HG03097 (cell line): ENCODE measurements at regions not wholly inside any gene's neighbourhood (a gene's known extent, or its start where the extent isn't known, plus 50 kb on each side); places are given as distances from the start of the nearest gene placed in this dataset.
"Not testable (repeated sequence)": the region's sequence is repeated elsewhere in the genome, so short reads cannot be mapped to it uniquely, and the experiment has no call there.

Source experiments
- ATAC-seq: cut with Tn5 transposase; IDR thresholded peaks from one replicate; pipeline ENCODE4 v1.9.1; 2021; ENCODE audit not compliant: unreplicated experiment, low FRiP score

DNA sequence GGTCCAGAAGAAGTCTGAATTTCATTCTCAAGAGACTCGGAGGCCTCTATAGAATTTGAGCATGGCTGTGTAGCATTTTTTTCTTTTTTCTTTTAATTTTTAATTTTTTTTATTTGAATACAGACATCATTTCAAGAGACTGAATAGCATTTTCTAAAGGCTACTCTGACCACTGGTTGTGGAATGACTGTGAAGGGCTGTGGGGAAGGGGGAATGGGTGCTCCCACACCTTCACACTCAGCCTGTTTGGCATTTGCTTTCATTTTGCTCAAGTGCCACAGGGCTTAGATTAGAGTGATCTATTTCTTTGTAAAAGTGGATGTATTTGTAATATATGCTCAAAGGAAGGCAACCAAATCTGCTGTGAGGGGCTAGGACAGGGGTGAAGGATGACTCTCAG, 142.0 kb upstream of the SPOPL start:
- peak; percentile 75 for ATAC-seq

DNA sequence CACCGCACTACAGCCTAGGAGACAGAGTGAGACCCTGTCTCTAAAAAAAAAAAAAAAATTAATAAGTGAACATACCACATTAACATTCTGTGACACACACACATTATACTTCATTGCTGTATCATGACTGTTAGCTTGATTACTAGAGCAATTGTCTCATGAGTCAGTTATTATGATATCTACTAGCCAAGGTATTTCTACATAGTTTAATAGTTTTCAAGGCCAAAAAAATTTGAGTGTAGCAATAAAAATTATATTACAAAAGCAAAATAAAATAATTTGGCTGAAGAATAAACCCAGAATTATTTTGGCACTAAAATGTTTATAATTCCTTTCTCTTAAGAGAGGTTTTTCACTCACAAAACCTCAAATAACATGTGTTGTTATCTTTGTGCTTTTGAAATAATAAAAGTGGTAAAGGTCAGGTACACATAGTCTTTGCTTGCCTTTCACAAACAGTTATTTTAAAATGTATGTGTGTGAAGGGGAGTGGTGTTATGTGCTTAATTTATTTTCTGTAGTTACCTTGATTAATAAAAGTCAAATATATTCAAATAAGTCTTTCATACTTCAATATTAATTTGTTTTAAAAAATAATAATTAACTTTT, 136.9 kb upstream of the SPOPL start:
- no peak for ATAC-seq

DNA sequence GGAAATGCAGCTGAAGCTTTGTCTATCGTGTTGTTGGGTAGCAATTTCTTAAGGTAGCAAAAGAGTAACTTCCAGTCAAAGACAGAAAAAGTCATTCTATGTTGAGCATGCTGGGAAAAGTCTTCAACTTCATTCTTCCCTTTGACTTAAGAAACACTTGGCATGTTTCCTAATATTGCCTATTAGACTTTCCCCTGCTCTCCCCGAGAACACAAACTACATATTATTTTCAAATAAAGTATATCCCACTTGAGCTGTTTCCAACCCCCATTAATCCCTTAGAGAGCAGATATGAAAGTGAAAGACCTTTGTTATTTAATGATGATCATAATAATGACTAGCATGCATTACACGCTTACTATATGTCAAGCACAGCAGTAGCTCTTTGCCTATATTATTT, 136.0 kb upstream of the SPOPL start:
- no peak for ATAC-seq

DNA sequence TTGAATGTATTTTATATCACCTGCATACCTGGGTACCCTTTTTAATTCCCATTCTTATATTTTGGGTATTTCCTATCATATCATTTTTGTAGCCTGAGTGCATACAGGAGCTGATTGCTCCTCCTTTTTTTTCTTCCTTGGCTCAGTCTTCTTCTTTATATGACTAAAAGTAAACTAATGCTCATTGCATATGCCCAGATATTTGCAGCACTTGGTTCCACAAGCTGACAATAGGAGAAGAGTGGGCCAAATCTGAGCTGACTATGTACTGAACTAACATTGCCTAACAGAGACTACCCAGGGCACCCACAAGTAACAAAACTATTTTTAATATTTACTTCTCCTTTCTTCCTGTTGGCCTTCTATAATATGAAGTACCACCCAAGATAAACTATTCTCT, 131.7 kb upstream of the SPOPL start:
- no peak for ATAC-seq

DNA sequence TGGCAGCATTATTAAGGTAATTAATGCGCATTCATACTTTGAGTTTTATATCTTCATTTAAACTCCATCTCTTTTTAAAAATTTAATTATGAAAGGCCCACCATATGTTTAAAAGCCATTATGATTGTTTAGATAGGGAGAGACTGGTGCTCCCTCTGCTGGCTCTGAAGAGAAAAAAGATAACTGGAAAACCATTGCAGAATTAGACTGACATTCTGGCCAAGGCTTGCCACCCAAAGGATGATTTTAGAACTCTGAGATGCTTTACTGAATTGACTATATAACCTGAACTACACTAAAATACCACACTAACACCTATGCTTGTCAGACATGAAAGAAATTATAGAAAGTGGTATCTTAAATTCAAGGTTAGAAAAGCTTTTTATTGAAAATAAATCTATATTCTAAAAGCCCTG, 127.6 kb upstream of the SPOPL start:
- ATAC-seq, result no peak

DNA sequence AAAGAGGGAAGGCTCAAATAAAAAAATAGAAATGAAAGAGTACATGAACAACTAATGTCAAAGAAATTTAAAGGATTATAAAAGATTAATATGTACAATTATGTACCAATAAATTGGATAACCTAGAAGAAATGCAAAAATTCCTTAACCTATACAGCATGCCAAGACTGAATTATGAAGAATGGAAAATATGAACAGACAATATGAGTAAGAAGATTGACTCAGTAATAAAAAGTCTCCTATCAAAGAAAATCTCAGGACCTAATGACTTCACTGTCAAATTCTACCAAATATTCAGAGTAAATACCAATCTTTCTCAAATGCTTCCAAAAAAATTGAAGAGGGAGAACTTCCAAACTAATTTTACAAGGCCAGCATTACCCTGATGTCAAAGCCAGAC, 120.2 kb upstream of the SPOPL start:
- ATAC-seq, result no peak

DNA sequence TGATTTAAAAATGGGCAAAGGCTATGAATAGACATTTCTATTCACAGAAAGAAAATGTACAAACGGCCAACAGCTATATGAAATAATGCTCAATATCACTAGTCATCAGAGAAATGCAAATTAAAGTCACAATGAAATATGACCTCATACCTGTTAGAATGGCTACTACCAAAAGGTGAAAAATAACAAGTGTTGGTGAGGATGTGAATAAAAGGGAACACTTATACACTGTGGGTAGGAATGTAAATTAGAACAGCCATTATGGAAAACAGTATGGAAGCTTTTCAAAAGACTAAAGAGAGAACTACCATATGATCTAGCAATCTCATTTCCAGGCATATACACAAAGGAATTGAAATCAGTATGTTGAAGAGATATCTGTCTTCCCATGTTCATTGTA, 118.9 kb upstream of the SPOPL start:
- ATAC-seq, result no peak

DNA sequence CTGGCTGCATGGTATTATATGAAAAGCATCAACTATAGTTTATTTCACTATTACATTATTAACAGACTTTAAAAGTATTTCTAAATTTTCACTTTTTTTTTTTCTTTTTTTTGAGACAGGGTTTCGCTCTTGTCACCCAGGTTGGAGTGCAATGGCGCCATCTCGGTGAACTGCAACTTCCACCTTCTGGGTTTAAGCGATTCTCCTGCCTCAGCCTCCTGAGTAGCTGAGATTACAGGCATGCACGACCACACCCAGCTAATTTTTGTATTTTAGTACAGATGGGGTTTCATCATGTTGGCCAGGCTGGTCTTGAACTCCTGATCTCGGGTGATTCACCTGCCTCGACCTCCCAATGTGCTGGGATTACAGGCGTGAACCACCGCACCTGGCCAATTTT, 115.4 kb upstream of the SPOPL start:
- ATAC-seq, result not testable (repeated sequence)

DNA sequence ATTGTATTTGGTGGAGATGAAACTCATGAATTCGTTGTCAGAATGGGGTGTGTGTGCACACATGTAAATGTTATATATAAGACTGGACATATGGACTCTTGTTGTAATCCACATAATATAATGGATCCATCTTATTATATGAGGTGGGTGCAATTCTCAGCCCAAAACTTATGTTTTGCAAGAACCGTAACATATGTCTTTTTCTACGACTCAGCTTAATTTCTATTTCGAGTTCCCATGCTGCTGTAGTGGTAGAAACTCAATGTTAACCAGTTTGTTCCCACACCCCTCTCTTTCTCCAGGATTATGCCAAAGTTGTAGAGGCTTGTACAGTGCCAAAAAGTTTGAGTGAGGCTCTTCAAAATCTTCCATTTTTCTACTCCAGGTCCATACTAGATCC, 112.5 kb upstream of the SPOPL start:
- no peak for ATAC-seq

DNA sequence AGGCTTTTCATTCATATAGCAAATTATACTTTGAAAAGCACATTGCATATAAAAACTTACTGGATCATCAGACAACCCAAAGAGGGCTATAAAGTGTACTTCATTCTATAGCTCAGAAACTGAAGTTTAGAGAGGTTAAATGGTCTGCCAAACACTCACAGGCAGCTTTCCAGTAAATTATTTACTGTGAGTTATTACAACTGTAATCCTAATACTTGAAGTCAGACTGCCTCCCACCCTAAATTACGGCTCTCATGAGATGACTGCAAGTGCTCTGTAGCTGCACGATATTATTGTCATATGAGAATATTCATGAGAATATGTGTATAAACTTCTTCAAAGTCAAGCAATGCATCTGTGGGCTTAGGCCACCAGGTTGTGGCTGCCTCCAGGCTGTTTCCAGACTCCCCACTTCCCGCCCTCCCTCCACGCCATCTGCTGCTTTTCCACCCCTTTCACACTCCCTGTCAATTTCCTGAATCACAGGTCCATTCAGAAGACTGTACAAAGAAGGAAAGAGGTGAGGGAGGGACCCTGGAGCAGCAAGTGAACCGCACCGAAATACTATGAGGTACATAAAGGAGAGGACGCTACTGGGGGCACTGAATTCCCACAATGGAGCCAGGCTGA, 111.1 kb upstream of the SPOPL start:
- ATAC-seq, result no peak

DNA sequence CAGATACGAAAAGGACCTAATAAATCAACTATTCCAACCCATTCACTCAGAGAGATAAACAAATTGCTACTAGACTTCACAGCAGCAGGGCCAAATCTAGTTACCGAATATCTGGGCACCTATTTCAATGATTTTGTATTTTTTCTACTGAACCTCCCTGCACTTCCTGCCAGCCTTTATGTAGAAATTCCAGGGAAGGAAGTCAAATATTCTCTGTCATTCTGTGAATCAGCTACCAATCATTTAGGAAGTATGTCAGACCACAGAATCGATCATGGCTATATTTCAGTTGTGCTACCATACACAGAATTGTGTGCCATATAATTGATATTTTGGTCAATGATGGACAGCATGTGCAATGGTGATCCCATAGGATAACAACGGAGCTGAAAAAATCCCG, 109.6 kb upstream of the SPOPL start:
- no peak for ATAC-seq

DNA sequence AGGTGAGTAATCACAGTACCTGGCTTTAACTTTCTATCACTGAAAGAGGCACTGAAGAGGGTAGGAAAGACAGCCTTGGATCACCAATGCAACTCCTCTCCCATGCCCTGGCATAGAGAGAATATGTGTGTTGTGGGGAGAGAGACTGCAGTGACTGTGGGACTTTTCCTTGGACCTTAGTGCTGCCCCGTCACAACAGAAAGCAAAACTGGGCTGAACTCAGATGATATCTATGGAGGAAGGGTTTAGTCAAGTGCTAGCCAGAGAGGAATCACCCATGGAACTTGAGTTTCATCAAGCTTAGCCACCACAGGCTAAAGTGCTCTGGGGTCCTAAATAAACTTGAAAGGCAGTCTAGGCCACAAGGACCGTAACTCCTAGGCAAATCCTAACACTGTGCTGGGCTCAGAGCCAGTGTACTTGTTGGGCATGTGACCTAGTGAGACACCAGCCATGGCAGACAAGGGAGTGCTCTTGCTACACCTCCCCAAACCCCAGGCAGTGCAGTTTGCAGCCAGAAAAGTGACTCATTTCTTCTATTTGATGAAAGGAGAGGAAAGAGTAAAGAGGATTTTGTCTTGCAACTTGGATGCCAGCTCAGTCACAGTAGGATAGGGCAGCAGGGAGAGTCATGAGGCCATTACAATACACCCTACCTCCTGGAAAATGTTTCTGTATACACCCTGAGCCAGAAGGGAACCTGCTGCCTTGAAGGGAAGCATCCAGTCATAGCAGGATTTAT, 105.8 kb upstream of the SPOPL start:
- ATAC-seq, result no peak

DNA sequence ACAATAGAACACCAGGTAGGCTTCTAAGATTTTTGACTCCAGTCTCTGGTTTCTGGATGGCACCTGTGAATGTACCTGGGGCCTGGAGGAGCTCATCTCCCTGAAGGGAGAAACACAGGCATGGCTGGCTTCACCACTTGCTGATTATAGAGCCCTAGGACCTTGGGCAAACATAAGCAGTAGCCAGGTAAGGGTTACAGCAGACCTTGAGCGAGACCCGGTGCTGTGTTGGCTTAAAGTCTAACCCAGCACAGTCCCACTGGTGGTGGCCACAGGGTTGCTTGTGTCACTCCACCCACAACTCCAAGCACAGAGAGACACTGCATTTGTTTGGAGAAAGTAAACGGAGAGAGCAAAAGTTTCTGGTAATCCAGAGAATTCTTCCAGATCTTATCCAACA, 104.7 kb upstream of the SPOPL start:
- no peak for ATAC-seq

DNA sequence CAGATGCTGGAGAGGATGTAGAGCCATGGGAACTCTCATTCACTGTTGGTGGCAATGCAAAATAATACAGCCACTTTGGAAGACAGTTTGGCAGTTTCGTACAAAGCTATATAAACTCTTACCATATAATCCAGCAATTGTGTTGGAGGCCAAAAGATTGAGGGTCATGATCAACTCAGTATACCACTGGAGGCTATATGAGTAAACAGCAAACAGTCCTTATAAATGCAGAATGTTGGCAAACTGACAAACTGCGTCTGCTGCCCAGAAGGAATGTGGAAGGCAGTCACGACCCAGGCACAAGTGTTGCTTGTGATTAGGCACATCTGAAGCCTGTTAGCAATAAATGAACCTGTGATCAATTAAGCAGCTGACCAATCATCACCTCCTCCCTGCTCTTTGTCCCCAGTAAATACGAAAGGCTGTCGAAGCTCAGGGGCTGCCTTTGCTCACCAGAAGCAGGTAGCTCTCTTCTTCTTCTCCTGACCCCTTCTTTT, 98.1 kb upstream of the SPOPL start:
- ATAC-seq, result no peak

DNA sequence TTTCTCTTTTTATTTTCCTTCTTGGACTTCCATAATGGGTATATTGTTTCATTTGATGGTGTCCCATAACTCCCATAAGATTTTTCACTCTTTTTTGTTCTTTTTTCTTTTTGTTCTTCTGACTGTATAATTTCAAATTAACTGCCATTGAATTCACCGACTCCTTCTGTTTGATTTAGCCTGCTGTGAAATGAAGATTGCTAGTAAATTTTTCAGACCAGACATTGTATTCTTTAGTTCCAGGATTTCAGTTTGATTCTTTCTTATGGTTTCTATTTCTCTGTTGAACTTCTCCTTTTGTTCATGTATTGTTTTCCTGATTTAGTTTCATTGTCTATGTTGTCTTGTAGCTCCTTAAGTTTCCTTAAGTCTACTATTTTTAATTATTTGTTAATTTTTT, 87.6 kb upstream of the SPOPL start:
- ATAC-seq, result no peak

DNA sequence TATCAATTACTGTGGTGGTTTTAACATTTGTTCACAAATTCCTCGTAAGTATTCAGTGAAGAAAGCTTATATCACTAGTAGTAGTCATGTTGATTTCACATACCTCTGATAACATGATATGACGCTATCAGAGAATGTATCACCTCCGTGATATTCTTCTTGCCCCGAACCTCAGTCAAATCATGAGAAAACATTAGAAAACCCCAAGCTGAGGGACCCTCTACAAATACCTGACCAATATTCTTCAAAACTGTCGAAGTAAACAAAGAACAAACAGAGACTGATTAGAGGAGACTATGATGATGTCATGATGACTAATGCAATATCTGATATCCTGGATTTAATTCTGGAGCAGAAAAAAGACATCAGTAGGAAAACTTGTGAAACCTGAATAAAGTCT, 85.6 kb upstream of the SPOPL start:
- no peak for ATAC-seq

DNA sequence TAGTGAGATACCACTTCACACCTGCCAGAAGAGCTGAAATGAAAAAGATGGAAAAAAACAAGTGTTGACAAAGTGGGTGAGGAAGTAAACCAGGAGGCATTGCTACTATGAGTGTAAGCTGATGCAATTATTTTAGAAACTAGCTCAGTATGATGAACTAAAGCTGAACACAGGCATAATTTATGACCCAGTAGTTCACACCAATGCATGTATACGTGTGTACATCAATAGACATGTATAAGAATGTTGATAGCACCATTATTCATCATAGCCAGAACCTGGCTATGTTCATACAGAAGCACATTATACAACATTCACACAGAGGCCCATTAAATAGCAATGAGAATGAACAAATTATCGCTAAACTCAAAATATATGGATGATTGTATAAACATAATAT, 83.1 kb upstream of the SPOPL start:
- no peak for ATAC-seq

DNA sequence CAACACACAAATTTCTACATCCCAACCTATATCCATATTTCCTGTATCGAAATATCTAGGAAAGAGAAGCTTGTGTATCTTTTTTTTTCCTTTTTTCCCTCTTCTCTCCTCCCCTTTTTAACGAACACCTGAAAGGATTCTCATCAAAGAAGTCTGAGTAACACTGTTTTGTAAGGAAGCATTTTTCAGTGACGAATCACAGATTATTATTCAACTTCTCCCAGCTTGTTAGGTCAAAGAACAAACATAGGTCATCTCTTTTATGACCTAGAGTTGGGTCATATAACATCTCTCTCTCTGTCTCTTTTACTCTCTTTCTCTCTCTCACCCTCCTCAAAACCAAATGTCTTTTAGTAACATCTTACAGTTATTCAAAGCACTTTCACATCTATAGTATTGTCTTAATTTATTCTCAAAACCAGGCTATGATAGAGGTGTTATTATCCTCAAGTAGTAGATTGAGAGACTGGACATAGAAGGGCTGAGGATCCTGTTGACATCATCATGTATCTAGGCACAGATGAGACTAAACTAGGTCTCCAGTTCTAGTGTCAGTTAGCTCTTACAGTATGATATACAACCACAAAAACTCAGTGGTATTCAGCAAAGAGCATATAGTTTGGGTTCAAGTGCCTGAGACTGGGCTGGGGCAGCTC, 80.1 kb upstream of the SPOPL start:
- no peak for ATAC-seq

DNA sequence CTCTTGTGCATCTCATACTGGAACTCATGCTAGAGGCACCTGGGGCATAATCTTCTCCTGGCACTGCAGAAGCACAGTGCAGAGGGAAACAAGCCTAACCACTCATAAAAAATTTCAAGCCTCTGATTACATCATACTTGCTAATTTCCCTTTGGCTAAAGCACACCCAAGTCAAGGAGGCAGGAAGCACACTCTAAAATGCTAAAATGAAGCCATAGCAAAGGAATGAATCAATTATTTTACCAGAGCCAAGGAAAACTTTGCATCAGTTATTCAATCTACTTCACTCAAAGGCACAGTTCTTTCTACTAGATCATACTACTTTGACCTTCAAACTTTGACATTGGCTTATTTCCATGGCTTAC, 79.6 kb upstream of the SPOPL start:
- ATAC-seq, result no peak

DNA sequence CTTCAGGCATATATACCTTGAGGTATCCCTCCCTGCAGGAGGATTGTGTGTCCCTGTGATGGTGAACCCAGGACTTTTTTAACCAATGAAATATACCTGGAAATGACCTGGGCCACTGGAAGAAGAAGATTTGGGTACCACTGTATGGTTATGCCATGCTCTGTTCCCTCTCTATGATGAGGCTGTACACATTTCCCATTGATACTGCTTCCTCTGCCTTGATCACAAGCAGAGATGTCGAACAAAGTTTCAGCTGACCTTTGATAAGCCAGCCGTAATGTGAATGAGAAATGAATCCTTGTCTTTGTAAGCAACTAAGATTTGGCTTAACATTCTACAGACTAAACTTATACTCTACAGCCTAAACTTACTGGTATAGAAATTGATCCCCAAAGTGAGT, 78.4 kb upstream of the SPOPL start:
- no peak for ATAC-seq

DNA sequence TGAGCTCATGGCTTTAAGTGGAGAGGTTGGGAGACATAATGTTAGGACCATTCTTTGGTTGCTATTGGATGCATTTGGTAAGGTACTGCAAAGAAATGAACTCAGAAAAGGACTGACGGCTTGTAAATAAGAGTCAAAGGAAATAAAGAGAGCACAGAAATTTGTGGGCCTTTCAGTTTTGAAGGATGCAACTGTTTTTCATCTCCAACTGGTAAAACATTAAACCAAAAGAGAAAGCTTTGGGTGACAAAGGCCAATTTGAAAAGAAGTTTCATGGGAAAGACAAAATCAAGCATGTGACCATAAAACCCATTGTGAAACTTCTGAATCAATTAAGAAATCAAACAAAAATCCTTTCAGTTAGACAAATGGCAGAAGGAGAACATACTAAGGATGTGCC, 77.8 kb upstream of the SPOPL start:
- no peak for ATAC-seq
